H54 (cell line): ENCODE measurements at regions not wholly inside any gene's neighbourhood (a gene's known extent, or its start where the extent isn't known, plus 50 kb on each side); places are given as distances from the start of the nearest gene placed in this dataset.
A peak's percentile ranks its signal among the peaks of the same experiment; 100 is the strongest.
"Not testable (repeated sequence)": the region's sequence is repeated elsewhere in the genome, so short reads cannot be mapped to it uniquely, and the experiment has no call there.

Experiments used
- DNase-seq: peaks from one replicate; pipeline ENCODE4 v3.0.0; 2011; ENCODE audit warnings: low spot score, mixed read lengths; ENCODE audit not compliant: insufficient read length
- FAIRE-seq: peaks from 3 replicates; lab custom pipeline; 2011; peaks lifted over from hg19 to GRCh38; lab: Jason Lieb, UNC
- POLR2A ChIP-seq: IDR thresholded peaks from 2 replicates; pipeline ENCODE4 v1.6.1; 2011; ENCODE audit warnings: low read depth, mild to moderate bottlenecking, low read length

- not testable (repeated sequence) for FAIRE-seq, DNase-seq
Measured at GRCh38 chr20:26010224-26010941, 313.7 kb upstream of the ZNF337 start.

GRCh38 chr20:26009402-26010223 is 313.0 kb upstream of the ZNF337 start:
- FAIRE-seq = not testable (repeated sequence)
- peak; percentile 44 for DNase-seq
- TF ChIP-seq POLR2A = peak; percentile 75

- not testable (repeated sequence) for DNase-seq, FAIRE-seq
Measured at GRCh38 chr20:26008026-26008425, 311.4 kb upstream of the ZNF337 start.

- not testable (repeated sequence) for FAIRE-seq, DNase-seq
Measured at GRCh38 chr20:26006164-26006563, 309.5 kb upstream of the ZNF337 start.

- not testable (repeated sequence) for FAIRE-seq, DNase-seq
Measured at GRCh38 chr20:26003959-26004358, 307.3 kb upstream of the ZNF337 start.

- FAIRE-seq, DNase-seq: not testable (repeated sequence)
Measured at GRCh38 chr20:25997367-25998038, 300.9 kb upstream of the ZNF337 start.

- no peak for TF ChIP-seq POLR2A
- FAIRE-seq = no peak
Measured at GRCh38 chr20:25992146-25992545, 295.5 kb upstream of the ZNF337 start.

GRCh38 chr20:25991756-25992130 is 295.1 kb upstream of the ZNF337 start:
- TF ChIP-seq POLR2A = no peak
- no peak for DNase-seq
- no peak for FAIRE-seq

More at GRCh38 chr20:25992146-25992545, 295.5 kb upstream of the ZNF337 start:
- DNase-seq = no peak

GRCh38 chr20:25991051-25991755 is 294.6 kb upstream of the ZNF337 start:
- FAIRE-seq (no peak), DNase-seq (no peak)
- TF ChIP-seq POLR2A = no peak

- not testable (repeated sequence) for FAIRE-seq
Measured at GRCh38 chr20:25989686-25990085, 293.0 kb upstream of the ZNF337 start.

GRCh38 chr20:25989196-25989595 is 292.5 kb upstream of the ZNF337 start:
- DNase-seq (no peak), FAIRE-seq (no peak)
- TF ChIP-seq POLR2A = no peak

More at GRCh38 chr20:25989686-25990085, 293.0 kb upstream of the ZNF337 start:
- DNase-seq = not testable (repeated sequence)

- not testable (repeated sequence) for FAIRE-seq, DNase-seq
Measured at GRCh38 chr20:25987928-25988560, 291.4 kb upstream of the ZNF337 start.
